Panc1 (cell line): ENCODE measurements at regions not wholly inside any gene's neighbourhood (a gene's known extent, or its start where the extent isn't known, plus 50 kb on each side); places are given as distances from the start of the nearest gene placed in this dataset.
"Not testable (repeated sequence)": the region's sequence is repeated elsewhere in the genome, so short reads cannot be mapped to it uniquely, and the experiment has no call there.

ENCODE experiments used
- ATAC-seq: fragments of 200-7000 bp; cut with Tn5 transposase; 2 replicates; pipeline ENCODE4 v1.9.1; 2020; ENCODE audit warnings: mild to moderate bottlenecking, moderate library complexity
- BruUV-seq: library from RNA; stranded (reverse); fragments of 400-500 nt; replicated peaks from 2 replicates; lab custom pipeline; 2021; lab: Mats Ljungman, UMichigan
- CTCF ChIA-PET: fragments of 300-600 bp; sonication (Branson Sonifier 250); formaldehyde crosslinking; loops from one replicate; lab custom pipeline; 2022; ENCODE audit warnings: antibody characterized with exemption; lab: Charles Lee
- POLR2A ChIA-PET: fragments of 300-600 bp; sonication (Branson Sonifier 250); formaldehyde crosslinking; loops from one replicate; lab custom pipeline; 2022; ENCODE audit warnings: antibody characterized with exemption; lab: Charles Lee
- DNase-seq: peaks from one replicate; pipeline ENCODE4 v3.0.0-alpha.2; 2010; ENCODE audit warnings: low read depth, low spot score
- H3K27ac ChIP-seq: 2 replicates; pipeline ENCODE4 v1.5.1; 2011; ENCODE audit warnings: mild to moderate bottlenecking, low read length, inconsistent platforms
- H3K27me3 ChIP-seq: fragments of 200-500 bp; sonication (Bioruptor generic); 2 replicates; pipeline ENCODE4 v1.6.0; 2014; ENCODE audit warnings: low read length, inconsistent platforms; ENCODE audit not compliant: control insufficient read depth, insufficient read depth
- H3K36me3 ChIP-seq: fragments of 200-500 bp; sonication (Bioruptor generic); 2 replicates; pipeline ENCODE4 v1.5.1; 2014; ENCODE audit warnings: inconsistent platforms, mild to moderate bottlenecking, low read length, moderate library complexity; ENCODE audit not compliant: control insufficient read depth, insufficient read depth
- H3K4me1 ChIP-seq: 2 replicates; pipeline ENCODE4 v1.5.1; 2011; ENCODE audit warnings: inconsistent platforms, mild to moderate bottlenecking, low read length, moderate library complexity; ENCODE audit not compliant: control insufficient read depth, insufficient read depth
- H3K4me3 ChIP-seq, 2 experiments: 2 replicates each; pipeline ENCODE4 v1.5.1; 2011 to 2012; ENCODE audit warnings: low read depth in 2 of 2, low read length in 2 of 2, mild to moderate bottlenecking in 2 of 2, inconsistent platforms in 1 of 2, moderate library complexity in 1 of 2
- H3K9me3 ChIP-seq: fragments of 200-500 bp; sonication (Bioruptor generic); 2 replicates; pipeline ENCODE4 v1.5.1; 2014; ENCODE audit warnings: low read depth, mild to moderate bottlenecking, inconsistent platforms, low read length, moderate library complexity; ENCODE audit not compliant: control insufficient read depth, insufficient read depth
- POLR2AphosphoS5 ChIP-seq: IDR thresholded peaks from 2 replicates; pipeline ENCODE4 v1.6.1; 2012; ENCODE audit warnings: mild to moderate bottlenecking, low read depth, low read length, moderate library complexity
- SIN3A ChIP-seq: IDR thresholded peaks from 2 replicates; pipeline ENCODE4 v1.6.1; 2012; ENCODE audit warnings: low read depth, mild to moderate bottlenecking, low read length, moderate library complexity, borderline replicate concordance; ENCODE audit not compliant: insufficient read depth
- TCF7L2 ChIP-seq: IDR thresholded peaks from 2 replicates; pipeline ENCODE4 v1.6.1; 2011; ENCODE audit warnings: mild to moderate bottlenecking, low read depth, low read length, inconsistent platforms
- in situ Hi-C: cut with HindIII; loops from 2 replicates; pipeline ENCODE4 v1.10.0; 2016; ENCODE audit warnings: low sequenced_read_pairs, low pct_unique_long_range_greater_than_20kb
- intact Hi-C: fragments of 100-400 bp; cut with micrococcal nuclease; formaldehyde crosslinking; loops from one replicate; pipeline ENCODE4 v1.10.0; 2022; ENCODE audit not compliant: unreplicated experiment
- TF ChIP-seq, protein P1 (sequence below), 2 experiments: IDR thresholded peaks; 2 replicates each; pipeline ENCODE4 v1.6.1; 2011 to 2012; ENCODE audit warnings: low read depth in 2 of 2, control low read depth in 1 of 2, low read length in 1 of 2, mild to moderate bottlenecking in 1 of 2, moderate library complexity in 1 of 2; ENCODE audit not compliant: insufficient read depth in 1 of 2
- TF ChIP-seq, protein P2 (sequence below): fragments of 450-650 bp; IDR thresholded peaks from 2 replicates; pipeline ENCODE4 v1.5.1; 2017; ENCODE audit warnings: mild to moderate bottlenecking

DNA sequence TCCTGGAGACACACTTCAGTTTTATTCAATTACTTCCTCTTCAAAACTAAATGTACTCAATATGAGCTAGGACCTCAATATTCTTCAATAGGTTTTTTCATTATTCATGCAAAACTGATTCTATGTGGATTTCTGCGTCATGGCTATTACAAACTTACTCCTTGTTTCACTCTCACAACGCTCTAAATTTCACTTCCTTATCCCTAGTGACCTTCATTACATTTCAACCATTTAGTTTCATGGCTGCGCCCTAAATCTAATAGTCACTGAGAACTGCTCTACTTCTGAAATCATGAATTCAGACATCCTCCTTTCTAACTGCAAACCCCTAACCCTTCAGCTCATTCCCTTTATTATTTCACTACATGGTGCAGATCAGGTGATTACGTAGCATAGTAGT lies 93.9 kb downstream of the SLC25A46 start:
- Histone ChIP-seq H3K27me3 (no peaks in the 10 kb centered on the region), H3K36me3 (no peaks in the 10 kb centered on the region), H3K9me3 (no peaks in the 10 kb centered on the region; the same call in 1 of the 2 replicates), H3K4me1 (no peaks in the 10 kb centered on the region), H3K27ac (no peak overlapping the region), H3K4me3 (no peak overlapping the region)
- ChIA-PET POLR2A (no interaction called here), CTCF (no interaction called here)
- intact Hi-C loops (no loop called here), in situ Hi-C loops (no loop called here)
- ATAC-seq (no peak), DNase-seq (no peak)
- TF ChIP-seq, protein P1, sequence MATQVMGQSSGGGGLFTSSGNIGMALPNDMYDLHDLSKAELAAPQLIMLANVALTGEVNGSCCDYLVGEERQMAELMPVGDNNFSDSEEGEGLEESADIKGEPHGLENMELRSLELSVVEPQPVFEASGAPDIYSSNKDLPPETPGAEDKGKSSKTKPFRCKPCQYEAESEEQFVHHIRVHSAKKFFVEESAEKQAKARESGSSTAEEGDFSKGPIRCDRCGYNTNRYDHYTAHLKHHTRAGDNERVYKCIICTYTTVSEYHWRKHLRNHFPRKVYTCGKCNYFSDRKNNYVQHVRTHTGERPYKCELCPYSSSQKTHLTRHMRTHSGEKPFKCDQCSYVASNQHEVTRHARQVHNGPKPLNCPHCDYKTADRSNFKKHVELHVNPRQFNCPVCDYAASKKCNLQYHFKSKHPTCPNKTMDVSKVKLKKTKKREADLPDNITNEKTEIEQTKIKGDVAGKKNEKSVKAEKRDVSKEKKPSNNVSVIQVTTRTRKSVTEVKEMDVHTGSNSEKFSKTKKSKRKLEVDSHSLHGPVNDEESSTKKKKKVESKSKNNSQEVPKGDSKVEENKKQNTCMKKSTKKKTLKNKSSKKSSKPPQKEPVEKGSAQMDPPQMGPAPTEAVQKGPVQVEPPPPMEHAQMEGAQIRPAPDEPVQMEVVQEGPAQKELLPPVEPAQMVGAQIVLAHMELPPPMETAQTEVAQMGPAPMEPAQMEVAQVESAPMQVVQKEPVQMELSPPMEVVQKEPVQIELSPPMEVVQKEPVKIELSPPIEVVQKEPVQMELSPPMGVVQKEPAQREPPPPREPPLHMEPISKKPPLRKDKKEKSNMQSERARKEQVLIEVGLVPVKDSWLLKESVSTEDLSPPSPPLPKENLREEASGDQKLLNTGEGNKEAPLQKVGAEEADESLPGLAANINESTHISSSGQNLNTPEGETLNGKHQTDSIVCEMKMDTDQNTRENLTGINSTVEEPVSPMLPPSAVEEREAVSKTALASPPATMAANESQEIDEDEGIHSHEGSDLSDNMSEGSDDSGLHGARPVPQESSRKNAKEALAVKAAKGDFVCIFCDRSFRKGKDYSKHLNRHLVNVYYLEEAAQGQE (IDR thresholded peaks at IDR 0.05; ENCODE audit: insufficient read depth in 1 of 2, low read depth in 2 of 2, low read length in 1 of 2) = no peak
- TF ChIP-seq SIN3A (no peak), TCF7L2 (no peak), POLR2AphosphoS5 (no peak)
- TF ChIP-seq, protein P2, sequence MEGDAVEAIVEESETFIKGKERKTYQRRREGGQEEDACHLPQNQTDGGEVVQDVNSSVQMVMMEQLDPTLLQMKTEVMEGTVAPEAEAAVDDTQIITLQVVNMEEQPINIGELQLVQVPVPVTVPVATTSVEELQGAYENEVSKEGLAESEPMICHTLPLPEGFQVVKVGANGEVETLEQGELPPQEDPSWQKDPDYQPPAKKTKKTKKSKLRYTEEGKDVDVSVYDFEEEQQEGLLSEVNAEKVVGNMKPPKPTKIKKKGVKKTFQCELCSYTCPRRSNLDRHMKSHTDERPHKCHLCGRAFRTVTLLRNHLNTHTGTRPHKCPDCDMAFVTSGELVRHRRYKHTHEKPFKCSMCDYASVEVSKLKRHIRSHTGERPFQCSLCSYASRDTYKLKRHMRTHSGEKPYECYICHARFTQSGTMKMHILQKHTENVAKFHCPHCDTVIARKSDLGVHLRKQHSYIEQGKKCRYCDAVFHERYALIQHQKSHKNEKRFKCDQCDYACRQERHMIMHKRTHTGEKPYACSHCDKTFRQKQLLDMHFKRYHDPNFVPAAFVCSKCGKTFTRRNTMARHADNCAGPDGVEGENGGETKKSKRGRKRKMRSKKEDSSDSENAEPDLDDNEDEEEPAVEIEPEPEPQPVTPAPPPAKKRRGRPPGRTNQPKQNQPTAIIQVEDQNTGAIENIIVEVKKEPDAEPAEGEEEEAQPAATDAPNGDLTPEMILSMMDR = no peak
- BruUV-seq = no TSS peak

DNA sequence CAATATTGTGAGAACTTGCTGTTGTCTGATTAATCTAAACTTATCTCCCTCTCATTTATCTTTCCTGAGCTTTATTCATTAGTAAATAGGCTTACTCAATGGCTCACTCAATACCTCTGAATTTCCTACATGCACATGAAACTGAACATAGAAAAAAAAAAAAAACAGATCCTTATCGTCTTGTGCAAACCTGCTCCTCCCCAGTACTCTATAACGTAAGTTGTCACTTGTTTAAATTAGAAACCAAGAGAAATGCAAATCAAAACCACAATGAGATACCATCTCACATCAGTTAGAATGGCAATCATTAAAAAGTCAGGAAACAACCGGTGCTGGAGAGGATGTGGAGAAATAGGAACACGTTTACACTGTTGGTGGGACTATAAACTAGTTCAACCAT lies 96.1 kb downstream of the SLC25A46 start:
- DNase-seq, BruUV-seq: not testable (repeated sequence)

DNA sequence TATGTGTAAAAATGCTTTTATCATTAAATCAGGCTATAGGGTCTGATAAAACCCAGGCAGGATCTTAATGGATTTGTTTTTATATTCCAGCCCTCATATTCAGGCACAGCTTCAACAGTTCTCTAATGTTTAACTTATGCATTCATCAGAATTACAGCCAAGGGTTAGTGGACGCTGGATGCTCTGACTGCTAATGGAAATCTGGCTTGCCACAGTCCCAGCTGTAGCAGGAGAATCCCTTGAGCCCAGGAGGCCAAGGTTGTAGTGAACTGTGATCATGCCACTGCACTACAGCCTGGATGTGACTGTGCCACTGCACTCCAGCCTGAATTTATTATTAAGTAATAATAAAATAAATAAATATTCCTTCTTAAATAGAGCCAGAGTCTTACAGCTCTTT lies 98.0 kb downstream of the SLC25A46 start:
- no peaks in the 10 kb centered on the region for H3K9me3 ChIP-seq
- POLR2A ChIA-PET = no interaction called here
- H3K4me3 ChIP-seq = no peak overlapping the region
- no TSS peak for BruUV-seq
- intact Hi-C loops = no loop called here
- no peak overlapping the region for H3K27ac ChIP-seq
- H3K27me3 ChIP-seq = no peaks in the 10 kb centered on the region
- no peaks in the 10 kb centered on the region for H3K4me1 ChIP-seq
- in situ Hi-C loops = no loop called here
- no peak for DNase-seq
- TF ChIP-seq TCF7L2 (no peak), SIN3A (no peak), POLR2AphosphoS5 (no peak)
- TF ChIP-seq, protein P2 = no peak
- CTCF ChIA-PET = no interaction called here
- no peak for ATAC-seq
- no peaks in the 10 kb centered on the region for H3K36me3 ChIP-seq

More for the DNA sequence above, 96.1 kb downstream of the SLC25A46 start:
- H3K4me1 ChIP-seq, POLR2A ChIA-PET, CTCF ChIA-PET, H3K27me3 ChIP-seq, H3K27ac ChIP-seq, intact Hi-C loops, H3K9me3 ChIP-seq, ATAC-seq, H3K4me3 ChIP-seq, H3K36me3 ChIP-seq, in situ Hi-C loops: not testable (repeated sequence)

DNA sequence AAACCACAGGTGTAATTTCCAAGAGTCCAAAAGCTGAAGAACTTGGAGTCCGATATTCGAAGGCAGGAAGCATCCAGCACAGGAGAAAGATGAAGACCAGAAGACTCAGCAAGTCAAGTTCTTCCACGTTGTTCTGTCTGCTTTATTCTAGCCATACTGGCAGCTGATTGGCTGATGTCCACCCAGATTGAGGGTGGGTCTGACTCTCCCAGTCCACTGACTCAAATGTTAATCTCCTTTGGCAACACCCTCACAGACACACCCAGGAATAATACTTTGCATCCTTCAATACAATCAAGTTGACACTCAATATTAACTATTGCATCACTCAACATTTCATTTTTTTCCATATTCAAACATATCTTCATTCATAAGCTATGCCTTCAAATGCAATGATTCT lies 99.5 kb downstream of the SLC25A46 start:
- H3K4me1 ChIP-seq, DNase-seq, CTCF ChIA-PET, H3K27ac ChIP-seq, H3K36me3 ChIP-seq, BruUV-seq, in situ Hi-C loops, POLR2A ChIA-PET, H3K4me3 ChIP-seq, ATAC-seq, intact Hi-C loops, H3K9me3 ChIP-seq, H3K27me3 ChIP-seq: not testable (repeated sequence)
